IMR-90 (cell line): ENCODE measurements at regions not wholly inside any gene's neighbourhood (a gene's known extent, or its start where the extent isn't known, plus 50 kb on each side); places are given as distances from the start of the nearest gene placed in this dataset.

Experiments used
- ATAC-seq: fragments of 200-7000 bp; cut with Tn5 transposase; 2 replicates; pipeline ENCODE4 v1.9.1; 2020; ENCODE audit warnings: low read depth, mild to moderate bottlenecking, moderate library complexity
- BruUV-seq: library from RNA; stranded (reverse); fragments of 400-500 nt; replicated peaks from 2 replicates; lab custom pipeline; 2021; lab: Mats Ljungman, UMichigan
- CTCF ChIA-PET: fragments of 300-600 bp; formaldehyde crosslinking; extraction: SDS; loops from one replicate; lab custom pipeline; 2021; ENCODE audit warnings: antibody characterized with exemption; lab: Yijun Ruan, JAX
- POLR2A ChIA-PET: fragments of 300-600 bp; sonication (Branson Sonifier 250); formaldehyde crosslinking; loops from one replicate; lab custom pipeline; 2022; ENCODE audit warnings: antibody characterized with exemption; ENCODE audit not compliant: unreplicated experiment; lab: Charles Lee
- DNase-seq: peaks from one replicate; pipeline ENCODE4 v3.0.0; 2013
- H2AFZ ChIP-seq: replicated peaks from 2 replicates; pipeline ENCODE3; 2013; ENCODE audit warnings: low read length, mild to moderate bottlenecking; ENCODE audit not compliant: poor library complexity
- H2AK5ac ChIP-seq: 2 replicates; pipeline ENCODE4 v1.6.1; 2013; ENCODE audit warnings: low read depth, low read length, inconsistent platforms
- H2AK9ac ChIP-seq: replicated peaks from 2 replicates; pipeline ENCODE3; 2013; ENCODE audit warnings: mild to moderate bottlenecking, low read depth, low read length, moderate library complexity; ENCODE audit not compliant: poor library complexity
- H2BK120ac ChIP-seq: 2 replicates; pipeline ENCODE4 v1.6.1; 2013; ENCODE audit warnings: low read depth, low read length, inconsistent platforms
- H2BK15ac ChIP-seq: 3 replicates; pipeline ENCODE4 v1.6.1; 2013; ENCODE audit warnings: low read depth, low read length, inconsistent platforms
- H2BK20ac ChIP-seq: 2 replicates; pipeline ENCODE4 v1.6.1; 2013; ENCODE audit warnings: low read depth, mild to moderate bottlenecking, inconsistent platforms, low read length, moderate library complexity
- H2BK5ac ChIP-seq: 2 replicates; pipeline ENCODE4 v1.6.1; 2013; ENCODE audit warnings: mild to moderate bottlenecking, low read depth, low read length, inconsistent platforms; ENCODE audit not compliant: poor library complexity, severe bottlenecking
- H3K14ac ChIP-seq: replicated peaks from 2 replicates; pipeline ENCODE4 v1.6.1; 2013; ENCODE audit warnings: low read depth, low read length, inconsistent platforms
- H3K18ac ChIP-seq: 2 replicates; pipeline ENCODE4 v1.6.1; 2013; ENCODE audit warnings: low read depth, low read length, control low read depth
- H3K23ac ChIP-seq: 2 replicates; pipeline ENCODE4 v1.6.1; 2013; ENCODE audit warnings: low read depth, low read length, inconsistent platforms
- H3K27ac ChIP-seq: 2 replicates; pipeline ENCODE4 v1.5.1; 2013; ENCODE audit warnings: mild to moderate bottlenecking, control low read depth, low read length; ENCODE audit not compliant: insufficient read depth
- H3K27me3 ChIP-seq: 2 replicates; pipeline ENCODE4 v1.6.1; 2013; ENCODE audit warnings: low read length; ENCODE audit not compliant: control insufficient read depth, insufficient read depth
- H3K36me3 ChIP-seq: 2 replicates; pipeline ENCODE4 v1.6.1; 2013; ENCODE audit warnings: low read length, mixed read lengths; ENCODE audit not compliant: control insufficient read depth, insufficient read depth
- H3K4ac ChIP-seq: 2 replicates; pipeline ENCODE4 v1.6.1; 2013; ENCODE audit warnings: low read depth, low read length, inconsistent platforms
- H3K4me1 ChIP-seq: 2 replicates; pipeline ENCODE4 v1.6.1; 2013; ENCODE audit warnings: low read length, mixed read lengths; ENCODE audit not compliant: control insufficient read depth, insufficient read depth
- H3K4me2 ChIP-seq: 2 replicates; pipeline ENCODE4 v1.6.1; 2013; ENCODE audit warnings: low read depth, mild to moderate bottlenecking, control low read depth, low read length, moderate library complexity
- H3K4me3 ChIP-seq: 2 replicates; pipeline ENCODE4 v1.5.1; 2013; ENCODE audit warnings: low read depth, mild to moderate bottlenecking, control low read depth, low read length, moderate library complexity; ENCODE audit not compliant: insufficient read depth
- H3K56ac ChIP-seq: 2 replicates; pipeline ENCODE4 v1.6.1; 2013; ENCODE audit warnings: low read length, inconsistent platforms; ENCODE audit not compliant: insufficient read depth; ENCODE audit errors: extremely low read depth
- H3K79me1 ChIP-seq, 2 experiments: 2 replicates each; pipeline ENCODE4 v1.6.1; 2013; ENCODE audit warnings: low read length in 2 of 2, inconsistent platforms in 1 of 2, low read depth in 1 of 2
- H3K9ac ChIP-seq: 2 replicates; pipeline ENCODE4 v1.6.1; 2013; ENCODE audit warnings: low read depth, low read length, control low read depth
- H3K9me1 ChIP-seq: 2 replicates; pipeline ENCODE4 v1.6.1; 2013; ENCODE audit warnings: low read length, inconsistent platforms; ENCODE audit not compliant: insufficient read depth
- H3K9me3 ChIP-seq: 2 replicates; pipeline ENCODE4 v1.6.1; 2013; ENCODE audit warnings: low read length; ENCODE audit not compliant: control insufficient read depth, insufficient read depth
- H4K20me1 ChIP-seq: 2 replicates; pipeline ENCODE4 v1.6.1; 2013; ENCODE audit warnings: low read length, inconsistent platforms; ENCODE audit not compliant: insufficient read depth
- H4K5ac ChIP-seq: 2 replicates; pipeline ENCODE4 v1.6.1; 2013; ENCODE audit warnings: mild to moderate bottlenecking, low read depth, low read length, control low read depth
- H4K8ac ChIP-seq, 2 experiments: 2 replicates each; pipeline ENCODE4 v1.6.1; 2013; ENCODE audit warnings: low read depth in 2 of 2, low read length in 2 of 2, control low read depth in 1 of 2, inconsistent platforms in 1 of 2
- H4K91ac ChIP-seq: 2 replicates; pipeline ENCODE4 v1.6.1; 2013; ENCODE audit warnings: low read depth, low read length, inconsistent platforms; ENCODE audit not compliant: insufficient read depth
- BHLHE40 ChIP-seq: fragments of 150-350 bp; IDR thresholded peaks from 2 replicates; pipeline ENCODE4 v1.6.1; 2016; ENCODE audit warnings: mild to moderate bottlenecking, low read depth, low read length
- CEBPB ChIP-seq: IDR thresholded peaks from 2 replicates; pipeline ENCODE4 v1.6.1; 2012; ENCODE audit warnings: low read depth, low read length, improper control_type of control experiment
- CHD1 ChIP-seq: IDR thresholded peaks from 2 replicates; pipeline ENCODE4 v1.6.1; 2012; ENCODE audit warnings: low read depth, low read length, improper control_type of control experiment
- CTCF ChIP-seq: conservative IDR thresholded peaks from 2 replicates; pipeline ENCODE4 v1.5.1; 2012; ENCODE audit warnings: mild to moderate bottlenecking, low read depth, low read length, improper control_type of control experiment
- ELK1 ChIP-seq: fragments of 150-350 bp; IDR thresholded peaks from 2 replicates; pipeline ENCODE4 v1.6.1; 2016; ENCODE audit warnings: low read depth, mild to moderate bottlenecking, low read length, moderate library complexity, borderline replicate concordance
- FOS ChIP-seq: fragments of 150-350 bp; IDR thresholded peaks from 2 replicates; pipeline ENCODE4 v1.6.1; 2016; ENCODE audit warnings: low read depth, low read length
- MAFK ChIP-seq: IDR thresholded peaks from 2 replicates; pipeline ENCODE4 v1.6.1; 2012; ENCODE audit warnings: low read depth, low read length, improper control_type of control experiment
- MAZ ChIP-seq: IDR thresholded peaks from 2 replicates; pipeline ENCODE4 v1.6.1; 2012; ENCODE audit warnings: low read depth, mild to moderate bottlenecking, low read length, improper control_type of control experiment, moderate library complexity, borderline replicate concordance
- MXI1 ChIP-seq: IDR thresholded peaks from 2 replicates; pipeline ENCODE4 v1.6.1; 2012; ENCODE audit warnings: low read depth, mild to moderate bottlenecking, low read length, moderate library complexity, borderline replicate concordance
- NFE2L2 ChIP-seq: fragments of 150-350 bp; IDR thresholded peaks from 2 replicates; pipeline ENCODE4 v1.6.1; 2016; ENCODE audit warnings: low read depth, mild to moderate bottlenecking, low read length
- POLR2A ChIP-seq: IDR thresholded peaks from 2 replicates; pipeline ENCODE4 v1.6.1; 2012; ENCODE audit warnings: mild to moderate bottlenecking, low read depth, low read length
- RCOR1 ChIP-seq: IDR thresholded peaks from 2 replicates; pipeline ENCODE4 v1.6.1; 2012; ENCODE audit warnings: mild to moderate bottlenecking, low read length, improper control_type of control experiment; ENCODE audit not compliant: insufficient replicate concordance
- RFX5 ChIP-seq: IDR thresholded peaks from 2 replicates; pipeline ENCODE4 v1.8.0; 2012; ENCODE audit warnings: low read depth, mild to moderate bottlenecking, low read length, moderate library complexity
- SMC3 ChIP-seq: fragments of 150-350 bp; IDR thresholded peaks from 2 replicates; pipeline ENCODE4 v1.6.1; 2016; ENCODE audit warnings: low read depth, mild to moderate bottlenecking, antibody characterized with exemption, low read length, moderate library complexity
- USF2 ChIP-seq: fragments of 150-350 bp; IDR thresholded peaks from 2 replicates; pipeline ENCODE4 v1.6.1; 2017; ENCODE audit warnings: mild to moderate bottlenecking, antibody characterized with exemption, low read length, low read depth
- whole genome bisulfite sequencing, 2 experiments: methylation state at CpG; one replicate each; pipeline versions ENCODE4 v1.1.5 to v1.1.7; 2013; ENCODE audit warnings: missing lambda C conversion rate in 2 of 2; ENCODE audit not compliant: insufficient read length in 1 of 2; ENCODE audit errors: extremely low coverage in 2 of 2; 5-methylcytosine and 5-hydroxymethylcytosine counted together
- dilution Hi-C: fragments of 300-500 bp; cut with HindIII; formaldehyde crosslinking; loops from one replicate; pipeline ENCODE4 v1.14.3; 2018; ENCODE audit warnings: low sequenced_read_pairs; ENCODE audit not compliant: unreplicated experiment
- in situ Hi-C: fragments of 300-500 bp; cut with MboI; formaldehyde crosslinking; loops from 3 replicates; pipeline ENCODE4 v1.14.3; 2019; ENCODE audit warnings: low sequenced_read_pairs, inconsistent platforms, mixed read lengths
- intact Hi-C: fragments of 100-400 bp; cut with micrococcal nuclease; formaldehyde crosslinking; loops from 2 replicates; pipeline ENCODE4 v1.10.0; 2022

- no peak overlapping the region for H3K18ac ChIP-seq
- H2BK120ac ChIP-seq, result no peak overlapping the region
- H3K79me1 ChIP-seq, result no peaks in the 10 kb centered on the region
- H4K8ac ChIP-seq, result no peak overlapping the region
- H3K14ac ChIP-seq, result no peak overlapping the region
- POLR2A ChIA-PET, result no interaction called here
- no peak overlapping the region for H3K9ac ChIP-seq
- H4K91ac ChIP-seq, result no peak overlapping the region
- no peak overlapping the region for H3K4me3 ChIP-seq
- no peak overlapping the region for H3K23ac ChIP-seq
- intact Hi-C loops, result no loop called here
- no peaks in the 10 kb centered on the region for H3K27me3 ChIP-seq
- H2BK20ac ChIP-seq, result no peak overlapping the region
- H4K5ac ChIP-seq, result no peak overlapping the region
- H2AK9ac ChIP-seq, result no peak overlapping the region
- no peak overlapping the region for H2AFZ ChIP-seq
- ATAC-seq (no peak), DNase-seq (no peak)
- H3K4me2 ChIP-seq, result no peak overlapping the region
- CTCF ChIA-PET, result no interaction called here
- no peak overlapping the region for H2BK15ac ChIP-seq
- H3K9me1 ChIP-seq, result no peaks in the 10 kb centered on the region
- dilution Hi-C loops, result no loop called here
- no peak overlapping the region for H3K27ac ChIP-seq
- H2AK5ac ChIP-seq, result no peak overlapping the region
- no peak overlapping the region for H2BK5ac ChIP-seq
- H3K56ac ChIP-seq, result no peak overlapping the region
- no peaks in the 10 kb centered on the region for H3K36me3 ChIP-seq
- H3K9me3 ChIP-seq, result peaks cover 51% of the 10 kb centered on the region
- no peaks in the 10 kb centered on the region for H4K20me1 ChIP-seq
- TF ChIP-seq CHD1, result no peak
- no peak for TF ChIP-seq ELK1
- TF ChIP-seq MAZ, result no peak
- no peak for TF ChIP-seq FOS
- no peak for TF ChIP-seq MXI1
- no peak for TF ChIP-seq RFX5
- TF ChIP-seq POLR2A, result no peak
- no peak for TF ChIP-seq NFE2L2
- no peak for TF ChIP-seq CEBPB
- no peak for TF ChIP-seq USF2
- TF ChIP-seq BHLHE40, result no peak
- TF ChIP-seq RCOR1, result no peak
- TF ChIP-seq MAFK, result no peak
- no peak for TF ChIP-seq SMC3
- TF ChIP-seq CTCF, result no peak
- WGBS, 2 experiments, result no CpG with 5 or more reads among the region's 3 CpGs
- H3K4me1 ChIP-seq, result no peaks in the 10 kb centered on the region
- no peak overlapping the region for H3K4ac ChIP-seq
- in situ Hi-C loops, result no loop called here
- BruUV-seq, result no TSS peak
Measured at GRCh38 chr6:167474725-167475124, 149.8 kb downstream of the TTLL2 start.
